HS-27A (cell line): ENCODE measurements at regions not wholly inside any gene's neighbourhood (a gene's known extent, or its start where the extent isn't known, plus 50 kb on each side); places are given as distances from the start of the nearest gene placed in this dataset.

Experiments
- DNase-seq: peaks from one replicate; pipeline ENCODE4 v3.0.0-alpha.2; 2012; ENCODE audit warnings: low read depth, missing footprints

- no peak for DNase-seq
Measured at GRCh38 chr5:5685737-5686136, 263.3 kb downstream of the ICE1 start.

GRCh38 chr5:5683174-5683573, 260.7 kb downstream of the ICE1 start:
- no peak for DNase-seq

GRCh38 chr5:5678909-5679308, 256.4 kb downstream of the ICE1 start:
- DNase-seq, result no peak

GRCh38 chr5:5677738-5678137, 255.3 kb downstream of the ICE1 start:
- no peak for DNase-seq

- DNase-seq, result no peak
Measured at GRCh38 chr5:5676218-5676617, 253.7 kb downstream of the ICE1 start.

GRCh38 chr5:5675511-5675910, 253.0 kb downstream of the ICE1 start:
- no peak for DNase-seq

- no peak for DNase-seq
Measured at GRCh38 chr5:5671823-5672222, 249.3 kb downstream of the ICE1 start.

GRCh38 chr5:5667136-5667554, 244.7 kb downstream of the ICE1 start:
- no peak for DNase-seq

GRCh38 chr5:5666369-5666768, 243.9 kb downstream of the ICE1 start:
- DNase-seq, result no peak

- DNase-seq, result no peak
Measured at GRCh38 chr5:5666076-5666365, 243.5 kb downstream of the ICE1 start.

- DNase-seq, result no peak
Measured at GRCh38 chr5:5665225-5666075, 243.0 kb downstream of the ICE1 start.

- no peak for DNase-seq
Measured at GRCh38 chr5:5658889-5659465, 236.5 kb downstream of the ICE1 start.

GRCh38 chr5:5658226-5658625, 235.7 kb downstream of the ICE1 start:
- DNase-seq, result no peak

GRCh38 chr5:5652181-5652580, 229.7 kb downstream of the ICE1 start:
- no peak for DNase-seq

- DNase-seq, result no peak
Measured at GRCh38 chr5:5650949-5651348, 228.5 kb downstream of the ICE1 start.

GRCh38 chr5:5650242-5650641, 227.8 kb downstream of the ICE1 start:
- no peak for DNase-seq

- no peak for DNase-seq
Measured at GRCh38 chr5:5649641-5650040, 227.2 kb downstream of the ICE1 start.

GRCh38 chr5:5648694-5649093, 226.2 kb downstream of the ICE1 start:
- no peak for DNase-seq

GRCh38 chr5:5645891-5646290, 223.4 kb downstream of the ICE1 start:
- DNase-seq, result no peak

- DNase-seq, result no peak
Measured at GRCh38 chr5:5645198-5645597, 222.7 kb downstream of the ICE1 start.

- no peak for DNase-seq
Measured at GRCh38 chr5:5644249-5644648, 221.8 kb downstream of the ICE1 start.

- DNase-seq, result no peak
Measured at GRCh38 chr5:5643481-5643880, 221.0 kb downstream of the ICE1 start.

- no peak for DNase-seq
Measured at GRCh38 chr5:5638211-5638610, 215.7 kb downstream of the ICE1 start.

- no peak for DNase-seq
Measured at GRCh38 chr5:5637173-5637572, 214.7 kb downstream of the ICE1 start.
